Caki2 (cell line): ENCODE measurements at regions not wholly inside any gene's neighbourhood (a gene's known extent, or its start where the extent isn't known, plus 50 kb on each side); places are given as distances from the start of the nearest gene placed in this dataset.
"Not testable (repeated sequence)": the region's sequence is repeated elsewhere in the genome, so short reads cannot be mapped to it uniquely, and the experiment has no call there.

Source experiments
- DNase-seq: peaks from one replicate; pipeline ENCODE4 v3.0.0-alpha.2; 2015; ENCODE audit warnings: low read depth
- in situ Hi-C: cut with HindIII; loops from 2 replicates; pipeline ENCODE4 v1.10.0; 2016; ENCODE audit warnings: low sequenced_read_pairs, low pct_unique_long_range_greater_than_20kb, mixed read lengths

DNA sequence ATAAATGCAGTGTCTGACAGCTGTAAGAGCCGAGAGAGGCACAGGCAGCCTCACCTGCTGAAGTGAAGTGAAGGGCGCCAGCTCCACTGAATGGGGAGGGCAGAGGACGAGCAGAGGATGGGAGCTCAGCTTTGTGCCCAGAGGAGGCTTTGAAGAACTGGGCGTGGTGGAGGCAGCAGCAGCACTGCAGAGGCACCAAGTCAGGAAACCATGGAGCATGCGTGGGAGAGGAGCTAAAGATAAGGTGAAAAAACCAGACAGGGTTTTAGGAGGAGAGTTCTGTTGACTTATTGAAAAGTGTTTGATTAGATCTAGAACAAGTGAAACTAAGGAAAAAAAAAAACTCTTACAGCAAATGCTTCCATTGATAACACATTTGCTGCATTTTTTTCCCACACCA lies 216.4 kb downstream of the CXCL12 start:
- DNase-seq: no peak
- in situ Hi-C loops: no loop called here

DNA sequence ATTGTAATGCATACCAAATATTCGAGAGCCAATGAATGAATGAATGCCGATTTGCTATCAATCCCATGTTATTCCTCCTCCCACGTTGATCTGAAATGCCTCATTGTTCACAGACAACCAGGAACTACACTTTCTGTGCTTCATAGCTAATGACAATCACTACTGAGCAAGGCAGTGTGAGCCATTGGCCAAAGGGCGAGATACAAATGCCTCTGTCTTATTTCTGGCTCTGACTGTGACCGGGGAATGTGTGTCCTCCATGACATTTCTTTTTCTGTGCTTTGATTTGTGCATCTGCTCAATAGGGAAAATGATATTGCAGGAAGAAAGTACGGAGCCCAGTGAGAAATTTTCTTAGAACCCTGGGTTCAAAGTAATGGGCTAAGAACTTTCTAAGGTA lies 217.1 kb downstream of the CXCL12 start:
- in situ Hi-C loops: no loop called here
- no peak for DNase-seq

GRCh38 chr10:44166441-44166840 lies 218.5 kb downstream of the CXCL12 start:
- in situ Hi-C loops: no loop called here
- no peak for DNase-seq

DNA sequence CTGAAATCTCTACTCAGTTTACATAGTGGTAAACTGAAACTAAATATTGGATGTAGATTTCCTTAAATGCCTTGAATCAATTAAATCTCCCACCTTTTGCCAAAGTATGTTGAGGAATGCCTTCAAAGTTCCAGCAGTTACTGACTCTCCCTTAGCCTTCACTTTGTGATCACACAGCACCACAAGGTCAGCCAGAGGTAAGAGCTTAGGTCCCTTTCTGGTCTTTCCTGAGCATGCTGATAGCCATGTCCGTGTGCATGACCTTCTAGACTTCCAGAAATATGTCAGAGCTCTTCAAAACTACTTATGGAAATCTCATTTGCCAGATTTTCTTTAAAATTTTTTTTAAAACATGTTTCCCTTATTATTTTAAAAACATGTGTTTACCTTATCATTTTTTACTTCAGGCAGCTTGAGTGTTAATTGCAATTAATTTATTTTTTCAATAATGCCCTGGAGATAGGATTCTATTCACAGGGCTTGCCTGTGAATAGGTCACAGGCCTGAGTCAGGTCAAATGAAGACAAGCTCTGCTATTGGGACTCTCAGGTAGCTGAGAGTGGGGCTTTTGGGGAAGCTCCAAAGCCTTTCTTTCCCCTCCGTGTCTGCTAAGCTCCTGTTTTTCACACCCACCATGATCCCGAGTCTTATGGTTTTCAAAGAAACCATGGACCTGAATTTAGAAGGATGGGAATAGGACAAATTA lies 220.5 kb downstream of the CXCL12 start:
- in situ Hi-C loops: no loop called here
- DNase-seq: no peak

- in situ Hi-C loops: no loop called here
- no peak for DNase-seq
Observed at GRCh38 chr10:44161184-44161583, 223.7 kb downstream of the CXCL12 start.

DNA sequence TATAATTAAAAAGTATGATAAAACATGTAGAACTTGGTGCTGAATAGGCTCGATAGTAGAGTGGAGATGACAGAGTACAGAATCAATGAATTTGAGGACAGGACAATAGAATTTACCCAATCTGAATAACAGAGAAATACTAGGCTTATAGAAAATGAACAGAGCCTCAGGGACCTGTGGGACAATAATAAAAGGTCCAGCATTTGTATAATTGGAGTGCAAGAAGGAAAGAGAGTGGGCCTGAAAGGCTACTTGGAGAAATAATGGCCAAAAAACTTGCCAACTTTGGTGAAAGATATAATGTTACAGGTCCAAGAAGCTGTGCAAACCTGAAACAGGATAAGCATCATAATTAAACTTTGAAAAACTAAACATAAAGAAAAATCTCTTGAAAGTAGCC lies 227.3 kb downstream of the CXCL12 start:
- no peak for DNase-seq
- in situ Hi-C loops: no loop called here

- DNase-seq: no peak
- in situ Hi-C loops: no loop called here
Observed at GRCh38 chr10:44154956-44155355, 229.9 kb downstream of the CXCL12 start.

- no peak for DNase-seq
- in situ Hi-C loops: no loop called here
Observed at GRCh38 chr10:44153918-44154670, 230.8 kb downstream of the CXCL12 start.

GRCh38 chr10:44143556-44143955 lies 241.3 kb downstream of the CXCL12 start:
- DNase-seq: no peak
- in situ Hi-C loops: no loop called here

- in situ Hi-C loops: no loop called here
- no peak for DNase-seq
Observed at GRCh38 chr10:44132361-44133289, 252.3 kb downstream of the CXCL12 start.

DNA sequence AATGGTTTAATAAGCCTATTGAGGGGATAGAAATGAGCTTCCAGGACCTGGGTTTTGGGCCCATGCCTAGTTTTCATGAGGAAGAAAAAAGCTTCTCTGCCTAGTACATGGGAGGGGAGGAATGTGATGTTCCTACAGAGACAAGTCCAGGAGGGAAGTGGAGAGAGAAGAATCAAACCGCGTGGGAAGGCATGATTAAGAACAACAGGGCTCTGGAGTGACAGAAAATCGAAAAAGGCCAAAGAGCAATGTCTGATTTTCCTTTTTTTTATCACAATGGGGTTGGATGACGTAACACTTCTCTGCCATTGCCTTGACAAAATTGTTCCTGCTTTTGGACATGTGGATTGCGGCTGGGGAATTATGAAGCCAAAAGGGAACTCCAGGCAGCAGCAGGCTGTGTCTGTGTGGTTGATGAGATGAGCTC lies 258.6 kb downstream of the CXCL12 start:
- in situ Hi-C loops: no loop called here
- DNase-seq: no peak

DNA sequence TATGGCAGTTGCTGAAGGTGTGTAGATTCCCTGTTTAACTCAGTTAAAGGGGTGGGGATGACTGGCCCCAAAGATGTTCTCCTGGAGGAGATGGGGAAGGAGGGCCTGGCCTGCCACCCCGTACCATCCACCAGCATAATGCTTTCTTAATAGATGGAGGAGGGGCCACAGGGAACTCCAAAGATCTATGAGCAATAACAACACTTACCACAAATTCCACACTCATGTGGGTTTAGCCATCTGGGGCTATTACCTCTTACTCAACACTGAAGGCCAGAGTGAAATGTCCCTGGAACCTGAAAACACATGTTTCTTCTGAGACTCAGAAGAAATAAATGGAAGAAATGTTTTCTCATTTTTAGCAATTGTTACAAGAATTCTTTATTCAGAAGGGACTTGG lies 259.0 kb downstream of the CXCL12 start:
- in situ Hi-C loops: no loop called here
- no peak for DNase-seq

DNA sequence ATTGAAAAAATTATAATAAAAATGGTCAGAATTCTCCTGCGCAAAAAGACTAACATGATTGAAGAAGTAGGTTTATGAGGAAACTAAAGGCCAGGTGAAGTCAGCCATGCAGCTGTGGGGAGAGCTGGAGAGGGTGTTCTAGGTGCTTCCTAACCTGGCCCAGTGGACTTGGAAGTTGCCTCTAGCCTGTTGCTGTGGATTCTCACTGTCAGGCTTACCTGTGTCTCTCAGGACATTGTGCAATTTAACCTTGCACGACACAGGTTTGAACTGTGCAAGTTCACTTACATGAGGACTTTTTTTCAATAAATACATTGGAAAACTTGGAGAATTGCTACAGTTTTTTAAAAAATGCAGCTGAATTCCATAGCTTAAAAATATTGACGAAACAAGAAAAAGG lies 266.4 kb downstream of the CXCL12 start:
- in situ Hi-C loops: no loop called here
- DNase-seq: no peak

DNA sequence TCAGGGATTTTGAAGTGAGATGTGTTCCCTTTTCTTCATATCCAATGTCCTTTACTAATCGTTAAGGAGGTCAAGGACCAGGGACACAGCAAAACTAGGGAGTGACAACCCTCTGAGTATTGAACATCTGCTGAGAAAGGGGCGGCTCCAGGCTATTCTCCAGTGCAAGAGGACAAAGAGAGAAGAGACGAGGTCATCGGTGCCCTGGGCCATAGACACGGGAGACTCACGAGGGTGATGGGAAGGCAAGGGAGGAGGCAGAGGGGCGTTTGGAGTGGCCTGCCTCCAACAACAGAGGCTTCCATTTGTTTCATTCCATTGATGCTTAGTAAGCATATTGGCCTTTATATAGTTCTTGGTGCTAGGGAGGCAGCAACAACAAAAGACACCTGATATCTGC lies 268.4 kb downstream of the CXCL12 start:
- in situ Hi-C loops: no loop called here
- no peak for DNase-seq

- no peak for DNase-seq
- in situ Hi-C loops: no loop called here
Observed at GRCh38 chr10:44115516-44115915, 269.4 kb downstream of the CXCL12 start.

DNA sequence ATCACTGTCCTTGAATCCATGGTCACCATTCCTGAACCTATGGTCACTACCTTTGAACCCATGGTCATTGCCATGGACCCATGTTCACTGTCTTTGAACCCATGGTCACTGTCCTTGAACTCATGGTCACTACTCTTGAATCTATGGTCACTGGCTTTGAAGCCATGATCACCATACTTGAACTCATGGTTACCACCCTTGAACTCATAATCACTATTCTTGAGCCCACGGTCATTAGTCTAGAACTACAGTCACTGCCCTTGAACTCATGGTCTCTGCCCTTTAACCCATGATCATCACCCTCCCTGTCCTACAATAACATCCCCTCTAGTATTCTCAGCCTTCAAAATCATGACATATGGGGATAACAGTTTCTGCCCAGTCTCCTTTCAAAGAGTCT lies 270.5 kb downstream of the CXCL12 start:
- DNase-seq: no peak
- in situ Hi-C loops: no loop called here

DNA sequence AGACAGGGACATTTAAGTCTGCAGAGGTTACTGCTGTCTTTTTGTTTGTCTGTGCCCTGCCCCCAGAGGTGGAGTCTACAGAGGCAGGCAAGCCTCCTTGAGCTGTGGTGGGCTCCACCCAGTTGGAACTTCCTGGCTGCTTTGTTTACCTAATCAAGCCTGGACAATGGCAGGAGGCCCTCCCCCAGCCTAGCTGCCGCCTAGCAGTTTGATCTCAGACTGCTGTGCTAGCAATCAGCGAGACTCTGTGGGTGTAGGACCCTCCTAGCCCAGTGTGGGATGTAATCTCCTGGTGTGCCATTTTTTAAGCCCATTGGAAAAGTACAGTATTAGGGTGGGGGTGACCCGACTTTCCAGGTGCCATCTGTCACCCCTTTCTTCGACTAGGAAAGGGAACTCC lies 272.6 kb downstream of the CXCL12 start:
- DNase-seq: peak; percentile 10

GRCh38 chr10:44105696-44106095 lies 279.2 kb downstream of the CXCL12 start:
- DNase-seq: no peak
- in situ Hi-C loops: no loop called here

More for the DNA sequence above, 272.6 kb downstream of the CXCL12 start:
- in situ Hi-C loops: not testable (repeated sequence)

- in situ Hi-C loops: no loop called here
- no peak for DNase-seq
Observed at GRCh38 chr10:44102726-44103255, 282.1 kb downstream of the CXCL12 start.
